A673 (cell line): ENCODE measurements at regions not wholly inside any gene's neighbourhood (a gene's known extent, or its start where the extent isn't known, plus 50 kb on each side); places are given as distances from the start of the nearest gene placed in this dataset.

Experiments used
- CTCF ChIP-seq: fragments of 300-800, 200-600 bp; sonication (generic); conservative IDR thresholded peaks from 2 replicates; pipeline ENCODE4 v1.5.1; 2017; ENCODE audit warnings: low read depth, mild to moderate bottlenecking, antibody characterized with exemption, low read length, moderate library complexity, mixed read lengths
- EZH2 ChIP-seq: fragments of 200-600 bp; sonication (generic); IDR thresholded peaks from 2 replicates; pipeline ENCODE4 v1.6.1; 2017; ENCODE audit warnings: borderline replicate concordance, low read depth, mild to moderate bottlenecking, mixed read lengths, antibody characterized with exemption, low read length; ENCODE audit not compliant: poor library complexity, severe bottlenecking

GRCh38 chr10:44316922-44317215 is 68.0 kb downstream of the CXCL12 start:
- TF ChIP-seq CTCF = no peak
- no peak for TF ChIP-seq EZH2
